CD4-positive, alpha-beta T cell treated with Interleukin-4 for 4 hours (primary cell): ENCODE measurements at regions not wholly inside any gene's neighbourhood (a gene's known extent, or its start where the extent isn't known, plus 50 kb on each side); places are given as distances from the start of the nearest gene placed in this dataset.

Experiments used
- DNase-seq: peaks from one replicate; pipeline ENCODE4 v3.0.0-alpha.2; 2020

DNA sequence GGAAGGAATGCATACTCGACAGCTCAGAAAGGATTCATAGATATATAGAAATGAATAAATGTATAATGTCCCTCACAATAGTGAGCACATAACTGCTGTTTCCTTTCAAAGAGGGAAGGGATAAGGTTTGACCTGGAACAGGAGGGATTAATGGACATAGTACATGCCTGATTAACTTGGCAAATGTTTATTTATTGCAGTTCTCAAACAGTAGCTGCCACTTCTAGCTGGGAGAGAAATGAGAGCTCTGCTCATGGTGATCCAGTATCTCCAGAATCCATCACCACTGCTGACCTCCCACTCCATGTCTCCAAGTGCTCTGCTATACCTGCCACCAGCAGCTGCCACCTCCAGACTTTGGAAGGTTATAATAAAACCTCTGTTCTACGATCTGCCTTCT is 108.1 kb downstream of the LRIG3 start:
- no peak for DNase-seq

DNA sequence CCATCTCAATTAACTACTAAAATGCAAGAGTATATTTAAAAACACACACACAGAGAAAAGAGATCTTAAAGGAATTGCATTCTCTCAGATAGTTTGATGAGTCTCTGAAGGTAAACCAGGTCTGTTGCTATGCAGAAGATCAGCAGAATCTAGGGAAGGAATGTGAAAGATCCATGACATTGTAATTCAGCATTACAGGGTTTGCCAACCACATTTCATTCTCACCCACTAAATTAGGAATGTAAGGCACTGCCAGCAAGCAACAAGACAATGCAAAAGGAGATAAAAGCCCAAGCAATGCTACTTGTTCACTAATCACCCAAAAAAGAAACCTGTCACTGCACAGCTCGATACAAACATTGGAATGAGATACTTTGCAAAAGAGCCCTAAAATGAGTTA is 106.3 kb downstream of the LRIG3 start:
- no peak for DNase-seq

GRCh38 chr12:58815235-58815634 is 105.1 kb downstream of the LRIG3 start:
- DNase-seq: no peak

DNA sequence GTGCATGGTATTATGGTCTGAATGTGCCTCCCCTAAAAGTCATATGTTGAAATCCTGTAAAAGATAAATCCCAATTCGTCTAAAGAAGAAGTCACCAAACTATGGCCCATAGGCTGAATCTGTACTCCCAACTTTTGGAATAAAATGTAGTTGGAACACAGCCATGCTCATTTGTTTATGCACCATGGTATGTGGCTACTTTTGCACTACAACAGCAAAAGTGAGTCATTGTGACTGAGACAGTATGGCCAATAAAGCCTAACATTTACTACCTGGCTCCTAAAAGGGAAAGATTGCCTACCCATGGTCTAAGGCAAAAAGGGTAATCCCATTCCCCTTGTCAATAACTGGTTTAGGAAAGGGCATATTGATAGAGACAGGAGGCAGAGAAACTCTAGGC is 101.8 kb downstream of the LRIG3 start:
- no peak for DNase-seq

- DNase-seq: no peak
Measured at GRCh38 chr12:58819345-58819744, 101.0 kb downstream of the LRIG3 start.

DNA sequence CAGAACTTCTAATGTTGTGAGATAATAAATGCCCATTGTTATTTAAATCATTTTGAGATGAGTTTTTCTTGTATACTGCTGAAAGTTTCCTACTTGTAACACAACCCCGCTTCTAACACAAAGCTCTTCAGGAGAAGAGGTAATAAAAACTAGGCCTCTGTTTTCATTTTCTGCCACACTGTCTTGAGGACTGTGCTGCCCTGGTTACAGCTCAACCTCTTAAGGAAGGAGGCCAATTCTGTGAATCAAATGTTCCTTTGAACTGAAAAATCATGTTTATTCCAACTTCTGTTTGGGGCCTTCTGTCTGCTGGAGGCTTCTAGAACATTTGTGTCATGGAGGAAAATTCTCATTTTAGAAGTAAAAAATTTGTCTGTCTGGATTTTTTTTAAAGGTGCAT is 100.3 kb downstream of the LRIG3 start:
- no peak for DNase-seq
